GM23338 (cell line): ENCODE measurements at regions not wholly inside any gene's neighbourhood (a gene's known extent, or its start where the extent isn't known, plus 50 kb on each side); places are given as distances from the start of the nearest gene placed in this dataset.
A peak's percentile ranks its signal among the peaks of the same experiment; 100 is the strongest.

Experiments
- ATAC-seq: fragments of 200-7000 bp; cut with Tn5 transposase; 3 replicates; pipeline ENCODE4 v1.9.1; 2020
- DNase-seq: peaks from one replicate; pipeline ENCODE4 v3.0.0-alpha.2; 2015; ENCODE audit warnings: low spot score
- H2AFZ ChIP-seq: fragments of 200-600 bp; sonication (generic); 2 replicates; pipeline ENCODE4 v1.8.0; 2016; ENCODE audit warnings: antibody characterized with exemption, mild to moderate bottlenecking, moderate library complexity
- H3F3A ChIP-seq: fragments of 200-600 bp; sonication (generic); replicated peaks from 2 replicates; pipeline ENCODE4 v1.8.0; 2017; ENCODE audit warnings: antibody characterized with exemption, mixed run types, low read depth
- H3K27ac ChIP-seq: fragments of 200-600 bp; sonication (generic); 2 replicates; pipeline ENCODE4 v1.6.1; 2016; ENCODE audit warnings: low read depth
- H3K27me3 ChIP-seq: fragments of 200-600 bp; sonication (generic); 2 replicates; pipeline ENCODE4 v1.8.0; 2016; ENCODE audit warnings: mild to moderate bottlenecking, mixed run types, moderate library complexity; ENCODE audit not compliant: insufficient read depth
- H3K36me3 ChIP-seq: fragments of 200-600 bp; sonication (generic); 2 replicates; pipeline ENCODE4 v1.8.0; 2016; ENCODE audit warnings: mild to moderate bottlenecking; ENCODE audit not compliant: insufficient read depth
- H3K4me1 ChIP-seq: fragments of 200-600 bp; sonication (generic); 2 replicates; pipeline ENCODE4 v1.8.0; 2016; ENCODE audit warnings: mild to moderate bottlenecking, moderate library complexity; ENCODE audit not compliant: insufficient read depth
- H3K4me2 ChIP-seq: fragments of 200-600 bp; sonication (generic); 2 replicates; pipeline ENCODE4 v1.7.1; 2017; ENCODE audit warnings: mixed run types
- H3K4me3 ChIP-seq: fragments of 200-600 bp; sonication (generic); 2 replicates; pipeline ENCODE4 v1.6.1; 2016; ENCODE audit warnings: mixed run types
- H3K79me2 ChIP-seq: fragments of 200-600 bp; sonication (generic); replicated peaks from 2 replicates; pipeline ENCODE4 v1.8.0; 2017; ENCODE audit warnings: mild to moderate bottlenecking; ENCODE audit not compliant: insufficient read depth
- H3K9me2 ChIP-seq: fragments of 200-600 bp; sonication (generic); 2 replicates; pipeline ENCODE4 v1.8.0; 2017; ENCODE audit not compliant: insufficient read depth
- H4K20me1 ChIP-seq: fragments of 200-600 bp; sonication (generic); replicated peaks from 2 replicates; pipeline ENCODE4 v1.8.0; 2017; ENCODE audit warnings: mild to moderate bottlenecking; ENCODE audit not compliant: insufficient read depth
- H3K27ac Mint-ChIP-seq: 2 replicates; pipeline ENCODE4 v1.8.0; 2020; ENCODE audit warnings: inconsistent platforms, mild to moderate bottlenecking, moderate library complexity, mixed read lengths
- H3K27me3 Mint-ChIP-seq: 3 replicates; pipeline ENCODE4 v1.8.0; 2022; ENCODE audit warnings: low read depth, mild to moderate bottlenecking, moderate library complexity, mixed read lengths, inconsistent platforms; ENCODE audit not compliant: insufficient read depth, poor library complexity
- H3K36me3 Mint-ChIP-seq: 3 replicates; pipeline ENCODE4 v1.8.0; 2021; ENCODE audit warnings: low read depth, mild to moderate bottlenecking, inconsistent platforms, moderate library complexity, mixed read lengths
- H3K4me1 Mint-ChIP-seq: 3 replicates; pipeline ENCODE4 v1.8.0; 2020; ENCODE audit warnings: mild to moderate bottlenecking, inconsistent platforms, mixed read lengths
- H3K4me3 Mint-ChIP-seq: 3 replicates; pipeline ENCODE4 v1.8.0; 2021; ENCODE audit warnings: moderate library complexity, mild to moderate bottlenecking, inconsistent platforms, mixed read lengths
- H3K9me3 Mint-ChIP-seq: 3 replicates; pipeline ENCODE4 v1.8.0; 2020; ENCODE audit warnings: moderate library complexity, mild to moderate bottlenecking, inconsistent platforms, mixed read lengths
- CREB1 ChIP-seq: fragments of 250-450 bp; sonication (Bioruptor Pico); IDR thresholded peaks from 2 replicates; pipeline ENCODE4 v1.5.0; 2020; ENCODE audit warnings: low read depth, mild to moderate bottlenecking, moderate library complexity
- EZH2 ChIP-seq: fragments of 200-600 bp; sonication (generic); IDR thresholded peaks from one replicate; pipeline ENCODE4 v1.8.0; 2017; ENCODE audit warnings: antibody characterized with exemption, mild to moderate bottlenecking, low read depth; ENCODE audit not compliant: unreplicated experiment
- EZH2phosphoT487 ChIP-seq: fragments of 200-600 bp; sonication (generic); IDR thresholded peaks from one replicate; pipeline ENCODE4 v1.8.1; 2018; ENCODE audit warnings: antibody characterized with exemption; ENCODE audit not compliant: unreplicated experiment
- JUNB ChIP-seq: IDR thresholded peaks from one replicate; pipeline ENCODE4 v1.6.1; 2016; ENCODE audit warnings: antibody characterized with exemption; ENCODE audit not compliant: unreplicated experiment
- NANOG ChIP-seq: IDR thresholded peaks from 2 replicates; pipeline ENCODE4 v1.6.1; 2016; ENCODE audit warnings: antibody characterized with exemption, borderline replicate concordance
- POLR2AphosphoS5 ChIP-seq: IDR thresholded peaks from 2 replicates; pipeline ENCODE4 v1.6.1; 2016; ENCODE audit warnings: antibody characterized with exemption, low read depth
- STAT1 ChIP-seq: IDR thresholded peaks from one replicate; pipeline ENCODE4 v1.6.1; 2016; ENCODE audit warnings: antibody characterized with exemption; ENCODE audit not compliant: unreplicated experiment
- ZNF114 ChIP-seq: fragments of 250-450 bp; sonication (Bioruptor Pico); IDR thresholded peaks from 2 replicates; pipeline ENCODE4 v1.5.0; 2020; ENCODE audit warnings: mild to moderate bottlenecking, moderate library complexity
- ZNF331 ChIP-seq: fragments of 250-450 bp; sonication (Bioruptor Pico); IDR thresholded peaks from 2 replicates; pipeline ENCODE4 v1.5.0; 2020; ENCODE audit warnings: low read depth, mild to moderate bottlenecking, moderate library complexity
- TF ChIP-seq, protein P1 (sequence below): IDR thresholded peaks from 2 replicates; pipeline ENCODE4 v1.6.1; 2016; ENCODE audit warnings: antibody characterized with exemption
- TF ChIP-seq, protein P2 (sequence below): IDR thresholded peaks from one replicate; pipeline ENCODE4 v1.6.1; 2018; ENCODE audit warnings: antibody characterized with exemption; ENCODE audit not compliant: unreplicated experiment
- TF ChIP-seq, protein P3 (sequence below): fragments of 250-450 bp; sonication (Bioruptor Pico); IDR thresholded peaks from 2 replicates; pipeline ENCODE4 v1.5.0; 2020; ENCODE audit warnings: mild to moderate bottlenecking, moderate library complexity
- TF ChIP-seq, protein P4 (sequence below), 2 experiments: fragments of 200-600 bp in 1 of 2; sonication (generic) in 1 of 2; conservative IDR thresholded peaks; 2 replicates each; pipeline versions ENCODE4 v1.5.1 to v1.6.1; 2016 to 2017; ENCODE audit warnings: antibody characterized with exemption in 2 of 2, low read depth in 2 of 2, mild to moderate bottlenecking in 2 of 2, moderate library complexity in 1 of 2

DNA sequence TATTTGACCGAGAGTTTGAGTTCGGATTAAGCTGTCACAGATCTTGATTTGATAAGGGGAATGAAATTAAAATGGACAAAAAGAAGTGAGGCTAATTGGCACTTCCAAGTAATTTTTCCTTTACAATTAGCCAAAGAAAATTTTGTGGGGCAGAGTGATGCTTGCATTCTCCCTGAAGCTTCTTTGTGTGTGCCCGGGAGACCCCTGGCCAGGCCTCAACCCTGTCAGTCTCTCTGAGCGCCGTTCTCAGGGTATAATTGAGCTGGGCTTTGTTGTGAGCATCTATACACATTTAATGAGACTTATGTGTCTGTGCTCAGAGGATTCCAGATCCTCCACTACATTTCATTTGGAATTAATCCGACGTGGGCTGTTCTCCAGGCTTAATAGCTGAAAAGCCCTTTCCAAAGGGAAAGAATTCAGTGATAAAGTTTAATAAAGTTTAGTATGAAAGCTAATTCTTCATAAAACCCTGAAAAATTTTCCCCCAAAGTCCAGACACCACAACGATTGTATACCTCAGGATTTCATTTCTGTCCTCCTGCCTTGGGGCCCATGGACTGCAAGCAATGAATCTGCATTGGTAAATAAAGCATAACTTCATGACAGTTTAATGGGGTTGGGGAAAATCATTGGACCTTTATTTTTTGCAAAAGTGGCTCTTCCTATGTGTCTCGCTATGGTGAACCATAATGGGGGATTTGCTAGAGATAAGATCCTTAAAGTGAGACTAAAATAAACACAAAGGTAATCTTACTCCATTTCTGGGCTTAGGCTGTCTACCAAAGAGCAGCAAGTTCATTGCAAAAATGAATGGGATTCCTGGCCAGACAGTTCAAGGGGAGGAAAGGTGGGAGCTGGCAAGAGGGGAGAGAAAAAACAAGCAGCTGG lies 292.6 kb downstream of the C12orf75 start:
- H3K36me3 Mint-ChIP-seq = no peaks in the 10 kb centered on the region
- no peaks in the 10 kb centered on the region for H3K36me3 ChIP-seq
- H4K20me1 ChIP-seq = no peaks in the 10 kb centered on the region
- no peak overlapping the region for H3K4me3 Mint-ChIP-seq
- no peaks in the 10 kb centered on the region for H3F3A ChIP-seq
- H3K4me2 ChIP-seq = no peak overlapping the region
- no peaks in the 10 kb centered on the region for H3K79me2 ChIP-seq
- H3K4me1 Mint-ChIP-seq = peaks cover 10% of the 10 kb centered on the region
- TF ChIP-seq, protein P1, sequence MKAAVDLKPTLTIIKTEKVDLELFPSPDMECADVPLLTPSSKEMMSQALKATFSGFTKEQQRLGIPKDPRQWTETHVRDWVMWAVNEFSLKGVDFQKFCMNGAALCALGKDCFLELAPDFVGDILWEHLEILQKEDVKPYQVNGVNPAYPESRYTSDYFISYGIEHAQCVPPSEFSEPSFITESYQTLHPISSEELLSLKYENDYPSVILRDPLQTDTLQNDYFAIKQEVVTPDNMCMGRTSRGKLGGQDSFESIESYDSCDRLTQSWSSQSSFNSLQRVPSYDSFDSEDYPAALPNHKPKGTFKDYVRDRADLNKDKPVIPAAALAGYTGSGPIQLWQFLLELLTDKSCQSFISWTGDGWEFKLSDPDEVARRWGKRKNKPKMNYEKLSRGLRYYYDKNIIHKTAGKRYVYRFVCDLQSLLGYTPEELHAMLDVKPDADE = no peak
- TF ChIP-seq POLR2AphosphoS5 (no peak), JUNB (no peak), EZH2 (no peak), ZNF114 (CRISPR knock-in tag) (no peak), EZH2phosphoT487 (no peak), CREB1 (CRISPR knock-in tag) (no peak), ZNF331 (CRISPR knock-in tag) (no peak), STAT1 (no peak), NANOG (no peak)
- TF ChIP-seq, protein P2, sequence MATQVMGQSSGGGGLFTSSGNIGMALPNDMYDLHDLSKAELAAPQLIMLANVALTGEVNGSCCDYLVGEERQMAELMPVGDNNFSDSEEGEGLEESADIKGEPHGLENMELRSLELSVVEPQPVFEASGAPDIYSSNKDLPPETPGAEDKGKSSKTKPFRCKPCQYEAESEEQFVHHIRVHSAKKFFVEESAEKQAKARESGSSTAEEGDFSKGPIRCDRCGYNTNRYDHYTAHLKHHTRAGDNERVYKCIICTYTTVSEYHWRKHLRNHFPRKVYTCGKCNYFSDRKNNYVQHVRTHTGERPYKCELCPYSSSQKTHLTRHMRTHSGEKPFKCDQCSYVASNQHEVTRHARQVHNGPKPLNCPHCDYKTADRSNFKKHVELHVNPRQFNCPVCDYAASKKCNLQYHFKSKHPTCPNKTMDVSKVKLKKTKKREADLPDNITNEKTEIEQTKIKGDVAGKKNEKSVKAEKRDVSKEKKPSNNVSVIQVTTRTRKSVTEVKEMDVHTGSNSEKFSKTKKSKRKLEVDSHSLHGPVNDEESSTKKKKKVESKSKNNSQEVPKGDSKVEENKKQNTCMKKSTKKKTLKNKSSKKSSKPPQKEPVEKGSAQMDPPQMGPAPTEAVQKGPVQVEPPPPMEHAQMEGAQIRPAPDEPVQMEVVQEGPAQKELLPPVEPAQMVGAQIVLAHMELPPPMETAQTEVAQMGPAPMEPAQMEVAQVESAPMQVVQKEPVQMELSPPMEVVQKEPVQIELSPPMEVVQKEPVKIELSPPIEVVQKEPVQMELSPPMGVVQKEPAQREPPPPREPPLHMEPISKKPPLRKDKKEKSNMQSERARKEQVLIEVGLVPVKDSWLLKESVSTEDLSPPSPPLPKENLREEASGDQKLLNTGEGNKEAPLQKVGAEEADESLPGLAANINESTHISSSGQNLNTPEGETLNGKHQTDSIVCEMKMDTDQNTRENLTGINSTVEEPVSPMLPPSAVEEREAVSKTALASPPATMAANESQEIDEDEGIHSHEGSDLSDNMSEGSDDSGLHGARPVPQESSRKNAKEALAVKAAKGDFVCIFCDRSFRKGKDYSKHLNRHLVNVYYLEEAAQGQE = no peak
- TF ChIP-seq, protein P3, sequence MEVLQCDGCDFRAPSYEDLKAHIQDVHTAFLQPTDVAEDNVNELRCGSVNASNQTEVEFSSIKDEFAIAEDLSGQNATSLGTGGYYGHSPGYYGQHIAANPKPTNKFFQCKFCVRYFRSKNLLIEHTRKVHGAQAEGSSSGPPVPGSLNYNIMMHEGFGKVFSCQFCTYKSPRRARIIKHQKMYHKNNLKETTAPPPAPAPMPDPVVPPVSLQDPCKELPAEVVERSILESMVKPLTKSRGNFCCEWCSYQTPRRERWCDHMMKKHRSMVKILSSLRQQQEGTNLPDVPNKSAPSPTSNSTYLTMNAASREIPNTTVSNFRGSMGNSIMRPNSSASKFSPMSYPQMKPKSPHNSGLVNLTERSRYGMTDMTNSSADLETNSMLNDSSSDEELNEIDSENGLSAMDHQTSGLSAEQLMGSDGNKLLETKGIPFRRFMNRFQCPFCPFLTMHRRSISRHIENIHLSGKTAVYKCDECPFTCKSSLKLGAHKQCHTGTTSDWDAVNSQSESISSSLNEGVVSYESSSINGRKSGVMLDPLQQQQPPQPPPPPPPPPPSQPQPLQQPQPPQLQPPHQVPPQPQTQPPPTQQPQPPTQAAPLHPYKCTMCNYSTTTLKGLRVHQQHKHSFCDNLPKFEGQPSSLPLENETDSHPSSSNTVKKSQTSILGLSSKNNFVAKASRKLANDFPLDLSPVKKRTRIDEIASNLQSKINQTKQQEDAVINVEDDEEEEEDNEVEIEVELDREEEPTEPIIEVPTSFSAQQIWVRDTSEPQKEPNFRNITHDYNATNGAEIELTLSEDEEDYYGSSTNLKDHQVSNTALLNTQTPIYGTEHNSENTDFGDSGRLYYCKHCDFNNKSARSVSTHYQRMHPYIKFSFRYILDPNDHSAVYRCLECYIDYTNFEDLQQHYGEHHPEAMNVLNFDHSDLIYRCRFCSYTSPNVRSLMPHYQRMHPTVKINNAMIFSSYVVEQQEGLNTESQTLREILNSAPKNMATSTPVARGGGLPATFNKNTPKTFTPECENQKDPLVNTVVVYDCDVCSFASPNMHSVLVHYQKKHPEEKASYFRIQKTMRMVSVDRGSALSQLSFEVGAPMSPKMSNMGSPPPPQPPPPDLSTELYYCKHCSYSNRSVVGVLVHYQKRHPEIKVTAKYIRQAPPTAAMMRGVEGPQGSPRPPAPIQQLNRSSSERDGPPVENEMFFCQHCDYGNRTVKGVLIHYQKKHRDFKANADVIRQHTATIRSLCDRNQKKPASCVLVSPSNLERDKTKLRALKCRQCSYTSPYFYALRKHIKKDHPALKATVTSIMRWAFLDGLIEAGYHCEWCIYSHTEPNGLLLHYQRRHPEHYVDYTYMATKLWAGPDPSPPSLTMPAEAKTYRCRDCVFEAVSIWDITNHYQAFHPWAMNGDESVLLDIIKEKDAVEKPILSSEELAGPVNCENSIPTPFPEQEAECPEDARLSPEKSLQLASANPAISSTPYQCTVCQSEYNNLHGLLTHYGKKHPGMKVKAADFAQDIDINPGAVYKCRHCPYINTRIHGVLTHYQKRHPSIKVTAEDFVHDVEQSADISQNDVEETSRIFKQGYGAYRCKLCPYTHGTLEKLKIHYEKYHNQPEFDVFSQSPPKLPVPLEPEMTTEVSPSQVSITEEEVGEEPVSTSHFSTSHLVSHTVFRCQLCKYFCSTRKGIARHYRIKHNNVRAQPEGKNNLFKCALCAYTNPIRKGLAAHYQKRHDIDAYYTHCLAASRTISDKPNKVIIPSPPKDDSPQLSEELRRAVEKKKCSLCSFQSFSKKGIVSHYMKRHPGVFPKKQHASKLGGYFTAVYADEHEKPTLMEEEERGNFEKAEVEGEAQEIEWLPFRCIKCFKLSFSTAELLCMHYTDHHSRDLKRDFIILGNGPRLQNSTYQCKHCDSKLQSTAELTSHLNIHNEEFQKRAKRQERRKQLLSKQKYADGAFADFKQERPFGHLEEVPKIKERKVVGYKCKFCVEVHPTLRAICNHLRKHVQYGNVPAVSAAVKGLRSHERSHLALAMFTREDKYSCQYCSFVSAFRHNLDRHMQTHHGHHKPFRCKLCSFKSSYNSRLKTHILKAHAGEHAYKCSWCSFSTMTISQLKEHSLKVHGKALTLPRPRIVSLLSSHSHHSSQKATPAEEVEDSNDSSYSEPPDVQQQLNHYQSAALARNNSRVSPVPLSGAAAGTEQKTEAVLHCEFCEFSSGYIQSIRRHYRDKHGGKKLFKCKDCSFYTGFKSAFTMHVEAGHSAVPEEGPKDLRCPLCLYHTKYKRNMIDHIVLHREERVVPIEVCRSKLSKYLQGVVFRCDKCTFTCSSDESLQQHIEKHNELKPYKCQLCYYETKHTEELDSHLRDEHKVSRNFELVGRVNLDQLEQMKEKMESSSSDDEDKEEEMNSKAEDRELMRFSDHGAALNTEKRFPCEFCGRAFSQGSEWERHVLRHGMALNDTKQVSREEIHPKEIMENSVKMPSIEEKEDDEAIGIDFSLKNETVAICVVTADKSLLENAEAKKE (CRISPR knock-in tag) = no peak
- TF ChIP-seq, protein P4, sequence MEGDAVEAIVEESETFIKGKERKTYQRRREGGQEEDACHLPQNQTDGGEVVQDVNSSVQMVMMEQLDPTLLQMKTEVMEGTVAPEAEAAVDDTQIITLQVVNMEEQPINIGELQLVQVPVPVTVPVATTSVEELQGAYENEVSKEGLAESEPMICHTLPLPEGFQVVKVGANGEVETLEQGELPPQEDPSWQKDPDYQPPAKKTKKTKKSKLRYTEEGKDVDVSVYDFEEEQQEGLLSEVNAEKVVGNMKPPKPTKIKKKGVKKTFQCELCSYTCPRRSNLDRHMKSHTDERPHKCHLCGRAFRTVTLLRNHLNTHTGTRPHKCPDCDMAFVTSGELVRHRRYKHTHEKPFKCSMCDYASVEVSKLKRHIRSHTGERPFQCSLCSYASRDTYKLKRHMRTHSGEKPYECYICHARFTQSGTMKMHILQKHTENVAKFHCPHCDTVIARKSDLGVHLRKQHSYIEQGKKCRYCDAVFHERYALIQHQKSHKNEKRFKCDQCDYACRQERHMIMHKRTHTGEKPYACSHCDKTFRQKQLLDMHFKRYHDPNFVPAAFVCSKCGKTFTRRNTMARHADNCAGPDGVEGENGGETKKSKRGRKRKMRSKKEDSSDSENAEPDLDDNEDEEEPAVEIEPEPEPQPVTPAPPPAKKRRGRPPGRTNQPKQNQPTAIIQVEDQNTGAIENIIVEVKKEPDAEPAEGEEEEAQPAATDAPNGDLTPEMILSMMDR (conservative IDR thresholded peaks at IDR 0.05; ENCODE audit: low read depth in 2 of 2) = no peak
- no peak overlapping the region for H3K27ac ChIP-seq
- no peaks in the 10 kb centered on the region for H3K27me3 Mint-ChIP-seq
- no peak overlapping the region for H3K27ac Mint-ChIP-seq
- H3K4me3 ChIP-seq = no peak overlapping the region
- ATAC-seq (no peak), DNase-seq (no peak)
- H3K9me3 Mint-ChIP-seq = peaks cover 3% of the 10 kb centered on the region; the same call in 2 of the 3 replicates
- H3K4me1 ChIP-seq = peaks cover 12% of the 10 kb centered on the region
- H3K27me3 ChIP-seq = no peaks in the 10 kb centered on the region
- no peaks in the 10 kb centered on the region; the same call in 1 of the 2 replicates for H3K9me2 ChIP-seq
- 0 out of 2 replicates have a peak overlapping the region, but pooled peaks have one; percentile 12 for H2AFZ ChIP-seq
